ENCODE measurements at regions not wholly inside any gene's neighbourhood (a gene's known extent, or its start where the extent isn't known, plus 50 kb on each side); places are given as distances from the start of the nearest gene placed in this dataset.

GRCh38 chr10:28822719-28823464, 145.6 kb downstream of the BAMBI start (continued):
- TF ChIP-seq SMC3 (conservative IDR thresholded peaks at IDR 0.05; ENCODE audit: insufficient read depth, low read depth, low read length), result no peak
- TF ChIP-seq HDAC6 (IDR thresholded peaks at IDR 0.05; ENCODE audit: low read depth, low read length), result no peak
- no peak for TF ChIP-seq MYNN (IDR thresholded peaks at IDR 0.05)
- TF ChIP-seq MYNN (CRISPR knock-in tag; IDR thresholded peaks at IDR 0.05), result no peak
- no peak for TF ChIP-seq DMBX1 (CRISPR knock-in tag; IDR thresholded peaks at IDR 0.05; ENCODE audit: borderline replicate concordance)
- TF ChIP-seq MTA2 (IDR thresholded peaks at IDR 0.05; ENCODE audit: low read depth), result peak; percentile 36
- TF ChIP-seq ZNF512 (tag; IDR thresholded peaks at IDR 0.05), result peak; percentile 72
- TF ChIP-seq HINFP (tag; conservative IDR thresholded peaks at IDR 0.05; ENCODE audit: low read depth), result no peak
- no peak for TF ChIP-seq ZFP30 (CRISPR knock-in tag; IDR thresholded peaks at IDR 0.05; ENCODE audit: borderline replicate concordance)
- no peak for TF ChIP-seq SIN3B (IDR thresholded peaks at IDR 0.05; ENCODE audit: low read depth)
- TF ChIP-seq SMARCE1 (IDR thresholded peaks at IDR 0.05), result peak; percentile 77; the same call in 1 of the 2 replicates
- TF ChIP-seq NR0B1 (IDR thresholded peaks at IDR 0.05; ENCODE audit: partially characterized antibody), result no peak
- TF ChIP-seq MAFF (IDR thresholded peaks at IDR 0.05; ENCODE audit: low read length), result peak; percentile 42
- no peak for TF ChIP-seq NR1H2 (CRISPR knock-in tag; IDR thresholded peaks at IDR 0.05)
- no peak for TF ChIP-seq TAF7 (tag; IDR thresholded peaks at IDR 0.05)
- no peak for TF ChIP-seq NR2C2 (CRISPR knock-in tag; IDR thresholded peaks at IDR 0.05)
- TF ChIP-seq NR2C2 (tag; IDR thresholded peaks at IDR 0.05), result no peak
- no peak for TF ChIP-seq SAP30 (IDR thresholded peaks at IDR 0.05; ENCODE audit: borderline replicate concordance, insufficient read depth, low read depth, low read length, poor library complexity, severe bottlenecking)
- TF ChIP-seq CTCF (IDR thresholded peaks at IDR 0.05 in 2 of 3, conservative IDR thresholded peaks at IDR 0.05 in 1 of 3; ENCODE audit: insufficient read depth in 2 of 3, low read depth in 1 of 3, low read length in 3 of 3), result no peak
- TF ChIP-seq SMARCB1 (IDR thresholded peaks at IDR 0.05; ENCODE audit: insufficient read length, low read depth), result peak; percentile 85
- TF ChIP-seq ZNF354B (CRISPR knock-in tag; IDR thresholded peaks at IDR 0.05), result no peak
- TF ChIP-seq ZSCAN29 (IDR thresholded peaks at IDR 0.05), result no peak
- TF ChIP-seq GATAD2A (IDR thresholded peaks at IDR 0.05), result peak; percentile 47; the same call in 1 of the 2 replicates
